Inflammatory macrophage treated with lipopolysaccharide for 1 hour (primary cell): ENCODE measurements at regions not wholly inside any gene's neighbourhood (a gene's known extent, or its start where the extent isn't known, plus 50 kb on each side); places are given as distances from the start of the nearest gene placed in this dataset.
"Not testable (repeated sequence)": the region's sequence is repeated elsewhere in the genome, so short reads cannot be mapped to it uniquely, and the experiment has no call there.

Experiments used
- DNase-seq, 2 donors: peaks; one replicate each; pipeline ENCODE4 v3.0.0-alpha.2; 2020 to 2022

DNA sequence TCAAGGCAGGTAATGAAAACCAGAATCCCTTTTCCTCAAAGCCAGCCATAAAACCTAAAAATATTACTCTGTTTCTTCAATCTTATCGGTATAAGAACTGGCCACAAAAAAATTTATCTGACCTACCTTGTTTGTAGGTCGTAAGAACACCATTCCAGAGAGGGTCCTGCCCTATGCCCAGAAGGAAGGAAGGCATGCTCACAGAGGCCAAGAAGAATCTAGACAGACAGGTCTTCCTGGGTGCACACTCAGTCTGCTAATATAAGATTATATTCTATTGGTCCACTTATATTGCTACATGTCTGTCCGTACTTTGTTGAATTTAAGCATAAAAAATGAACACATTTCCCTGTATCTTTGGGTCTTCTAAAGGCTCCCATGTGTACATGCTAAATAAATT lies 2136.1 kb upstream of the PCDH20 start:
- DNase-seq = no peak

DNA sequence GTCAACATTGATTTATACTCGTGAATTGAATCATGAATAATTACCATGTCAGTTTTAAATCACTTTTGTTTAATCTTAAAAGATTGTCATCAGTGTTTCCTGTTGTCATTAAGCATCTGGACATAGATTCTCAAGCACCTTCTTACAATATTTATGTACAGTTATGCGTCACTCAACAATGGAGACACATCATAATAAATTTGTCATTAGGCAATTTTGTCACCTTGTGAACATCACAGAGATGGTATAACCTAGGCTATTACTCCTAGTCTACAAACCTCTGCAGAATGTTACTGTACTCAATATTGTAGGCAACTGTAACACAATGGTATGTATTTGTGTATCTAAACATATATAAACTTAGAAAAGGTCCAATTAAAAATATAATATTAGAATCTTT lies 2130.9 kb upstream of the PCDH20 start:
- no peak for DNase-seq

GRCh38 chr13:63542770-63543169 lies 2127.1 kb upstream of the PCDH20 start:
- DNase-seq = no peak

DNA sequence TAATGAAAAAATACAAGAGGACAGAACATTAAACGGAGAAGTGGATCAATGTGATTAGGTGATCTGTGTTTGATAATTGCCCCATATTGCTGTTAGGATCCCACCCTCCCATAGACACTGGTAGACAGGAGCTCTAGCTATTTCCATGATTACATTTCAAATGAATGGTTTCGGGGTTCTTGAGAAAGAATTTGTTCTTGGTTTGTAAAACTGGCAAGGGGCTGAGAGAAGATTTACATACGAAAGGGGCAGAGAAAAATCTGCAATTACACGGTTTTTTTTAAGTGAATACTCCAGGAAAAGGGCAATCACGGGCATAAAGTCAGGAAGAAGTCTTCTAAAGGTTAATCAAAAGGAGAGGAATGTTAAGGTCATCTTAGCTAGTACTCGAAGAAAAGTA lies 2125.7 kb upstream of the PCDH20 start:
- no peak for DNase-seq

GRCh38 chr13:63540061-63540460 lies 2124.4 kb upstream of the PCDH20 start:
- no peak for DNase-seq

DNA sequence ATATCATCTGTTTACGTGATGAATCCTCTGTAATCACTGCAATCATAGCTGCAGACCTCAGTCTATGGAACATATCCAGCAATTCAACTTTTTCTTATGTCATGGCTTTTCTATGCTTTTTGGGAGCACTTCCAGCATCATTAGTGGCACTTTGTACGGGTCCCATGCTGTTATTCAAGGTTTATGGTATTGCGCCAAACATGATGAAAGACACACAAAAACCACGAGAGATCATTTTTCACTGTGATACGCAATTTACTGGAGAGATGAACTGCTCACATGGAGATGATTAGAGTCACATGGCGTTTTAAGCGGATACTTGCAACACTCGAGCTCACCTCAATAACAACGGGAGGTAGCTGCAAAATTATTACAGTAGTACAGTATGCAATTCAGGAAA lies 2101.7 kb upstream of the PCDH20 start:
- no peak for DNase-seq

DNA sequence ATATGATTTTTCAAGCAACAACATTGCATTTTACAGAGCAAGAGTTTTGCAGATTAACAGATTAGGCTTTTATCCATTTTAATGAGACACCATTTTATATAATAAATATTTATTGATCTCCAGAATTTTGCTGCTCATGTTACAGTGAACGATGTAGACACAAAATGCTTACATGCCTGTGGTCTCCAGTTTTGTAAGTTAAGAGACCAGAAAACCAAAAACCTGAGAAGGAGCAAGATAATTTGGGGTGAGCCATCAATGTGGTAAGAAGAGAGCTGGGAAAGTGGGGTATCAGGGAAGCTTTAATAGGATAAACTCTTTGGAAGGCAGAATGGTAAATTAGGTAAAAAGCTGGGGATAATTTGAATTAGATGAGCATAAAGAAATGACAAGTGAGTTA lies 2100.5 kb upstream of the PCDH20 start:
- DNase-seq = no peak

DNA sequence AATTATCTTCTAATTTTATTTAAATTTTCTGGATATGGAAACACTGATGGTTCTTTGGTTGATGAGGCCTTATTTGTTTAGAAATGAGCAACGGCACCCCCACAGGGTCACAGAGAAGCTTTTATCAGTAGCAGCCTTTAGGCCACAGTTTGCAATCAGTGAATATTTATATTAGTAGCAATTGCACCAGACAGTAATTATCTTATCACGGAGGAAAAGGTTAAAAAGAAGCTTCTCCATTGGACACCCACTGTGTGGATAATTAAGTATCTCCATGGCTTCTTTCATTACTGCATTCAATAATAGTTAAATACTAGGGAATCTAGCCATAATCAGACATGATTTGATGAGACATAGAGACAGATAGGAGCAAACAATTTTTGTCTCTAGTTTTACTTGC lies 2099.2 kb upstream of the PCDH20 start:
- no peak for DNase-seq

GRCh38 chr13:63512095-63512494 lies 2096.4 kb upstream of the PCDH20 start:
- DNase-seq = no peak

DNA sequence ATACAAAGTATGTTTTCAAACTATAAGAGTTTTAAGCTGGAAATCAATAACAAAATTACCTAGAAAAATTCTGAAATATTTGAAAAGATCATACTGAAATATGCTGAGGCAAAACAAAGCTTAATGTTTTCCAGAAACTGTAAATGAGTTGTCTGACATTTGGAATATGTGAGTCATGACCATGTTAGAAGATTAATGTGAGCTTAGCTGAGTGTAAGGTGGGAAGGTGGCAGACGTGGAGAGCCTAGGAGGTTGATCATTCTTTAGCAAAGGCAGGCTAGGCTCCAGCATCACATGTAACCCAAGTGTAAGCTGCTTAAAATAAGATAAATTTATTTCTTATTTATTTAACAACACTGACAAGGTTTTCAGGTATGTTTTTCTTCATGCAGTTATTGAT lies 2086.1 kb upstream of the PCDH20 start:
- no peak for DNase-seq

DNA sequence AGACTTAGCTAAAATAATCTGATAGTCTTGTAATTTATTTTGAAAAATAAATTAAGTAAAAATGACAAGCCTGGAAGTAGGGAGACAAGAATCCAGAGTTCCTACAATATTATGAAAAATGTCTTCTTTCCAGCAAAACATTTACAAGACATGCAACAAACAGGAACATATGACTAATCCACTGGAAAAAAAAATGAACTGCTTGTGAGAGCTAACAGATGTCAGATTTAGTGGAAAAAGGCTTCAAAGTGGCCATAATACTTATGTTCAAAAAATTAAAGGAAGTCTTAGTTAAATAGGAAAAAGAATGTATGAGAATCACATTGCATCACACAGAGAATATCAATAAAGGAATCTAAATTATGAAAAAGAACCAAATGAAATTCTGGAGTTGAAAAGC lies 2082.0 kb upstream of the PCDH20 start:
- no peak for DNase-seq

GRCh38 chr13:63492604-63493003 lies 2077.0 kb upstream of the PCDH20 start:
- no peak for DNase-seq

- DNase-seq = no peak
These were observed 2074.5 kb upstream of the PCDH20 start for GRCh38 chr13:63490149-63490548.

- no peak for DNase-seq
These were observed 2065.7 kb upstream of the PCDH20 start for GRCh38 chr13:63481334-63481733.

- DNase-seq = no peak
These were observed 2057.1 kb upstream of the PCDH20 start for GRCh38 chr13:63472711-63473110.

DNA sequence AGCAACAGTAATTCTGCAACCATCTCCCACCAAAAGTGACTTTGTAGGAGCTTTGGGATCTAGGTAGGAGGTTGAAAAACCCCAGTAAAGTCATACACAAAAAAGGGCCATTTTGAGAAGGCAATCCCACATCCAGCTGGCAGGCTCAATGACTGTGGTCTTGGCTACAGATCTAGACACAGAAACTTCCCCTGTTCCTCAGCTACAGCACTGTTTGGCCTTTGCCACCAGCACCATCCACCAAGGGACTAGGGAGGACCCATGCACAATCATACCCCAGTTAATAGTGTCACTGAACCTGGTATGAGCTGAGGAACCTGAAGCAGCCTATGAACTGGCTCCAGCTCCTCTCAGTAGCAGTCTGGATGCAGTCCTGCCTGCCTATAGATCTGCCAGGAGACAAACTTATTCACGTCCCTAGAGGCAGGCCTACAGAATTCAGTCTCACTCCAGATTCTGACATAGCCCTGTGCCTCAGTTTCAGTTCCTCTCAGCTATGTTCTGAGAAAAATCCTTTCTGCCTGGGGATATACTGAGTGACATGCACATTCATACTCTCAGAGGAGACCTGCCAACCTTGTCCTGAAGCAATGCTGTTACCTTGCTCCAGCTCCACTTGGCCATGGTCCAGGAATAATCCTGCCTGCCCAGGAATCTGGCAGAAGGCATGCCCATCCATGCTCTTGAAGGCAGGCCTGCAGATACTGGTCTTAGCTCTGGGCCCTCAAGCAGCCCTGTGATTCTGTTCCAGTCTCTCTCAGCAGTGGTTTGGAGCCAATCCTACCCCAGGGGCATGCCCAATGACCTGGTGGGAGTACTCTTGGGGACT lies 2048.3 kb upstream of the PCDH20 start:
- no peak for DNase-seq

GRCh38 chr13:63460462-63461090 lies 2044.9 kb upstream of the PCDH20 start:
- DNase-seq = no peak

DNA sequence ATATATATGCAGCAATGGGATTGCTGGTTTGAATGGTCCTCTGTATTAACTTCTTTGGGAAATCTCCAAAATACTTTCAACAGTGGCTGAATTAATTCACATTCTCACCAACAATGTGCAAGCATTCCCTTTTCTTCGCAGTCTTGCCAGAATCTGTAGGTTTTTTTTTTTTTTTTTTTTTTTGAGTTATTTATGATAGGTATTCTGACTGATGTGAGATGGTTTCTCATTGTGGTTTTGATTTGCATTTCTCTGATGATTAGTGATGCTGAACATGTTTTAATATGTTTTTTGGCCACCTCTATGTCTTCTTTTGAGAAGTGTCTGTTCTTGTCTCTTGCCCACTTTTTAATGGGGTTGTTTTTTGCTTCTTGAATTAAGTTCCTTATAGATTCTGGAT lies 2041.5 kb upstream of the PCDH20 start:
- no peak for DNase-seq

- no peak for DNase-seq
These were observed 2040.3 kb upstream of the PCDH20 start for GRCh38 chr13:63455938-63456337.

DNA sequence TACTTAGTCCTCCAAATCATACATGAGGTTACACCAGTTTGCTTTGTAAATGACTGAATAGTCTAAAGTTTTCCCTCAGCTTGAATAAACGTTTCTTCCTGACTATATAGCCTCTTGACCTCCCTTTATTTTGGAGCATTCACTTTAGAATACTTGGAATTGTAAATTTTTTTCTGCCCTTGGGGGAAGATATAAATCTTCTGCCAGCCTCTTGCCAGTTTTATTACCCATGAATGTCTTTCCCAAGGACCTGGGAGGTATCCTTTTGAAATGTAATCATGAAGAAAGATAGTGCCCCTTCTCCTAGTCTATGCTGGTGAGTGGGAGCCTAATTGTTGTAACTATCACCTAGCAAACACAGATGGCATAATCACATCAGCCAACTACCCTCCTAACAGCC lies 2033.9 kb upstream of the PCDH20 start:
- no peak for DNase-seq

GRCh38 chr13:63448692-63449091 lies 2033.0 kb upstream of the PCDH20 start:
- no peak for DNase-seq

DNA sequence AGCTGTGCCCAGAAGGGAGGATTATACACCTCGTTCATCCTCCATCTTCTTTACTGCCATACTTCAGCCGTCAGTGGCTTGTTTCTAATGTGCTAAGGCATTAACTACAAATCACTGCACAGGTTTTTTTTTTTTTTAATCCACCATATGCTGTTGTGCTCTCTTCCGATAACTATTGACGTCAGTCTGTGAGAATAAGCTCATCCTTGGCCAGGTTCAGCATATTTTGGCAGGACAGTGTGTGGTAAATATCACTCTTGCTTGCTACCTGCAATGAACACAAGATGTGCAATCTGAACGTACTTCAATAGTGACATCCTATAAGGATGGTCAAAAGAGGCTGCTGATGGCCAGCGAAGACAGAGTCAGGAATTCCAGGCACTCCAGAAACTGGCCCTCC lies 2030.7 kb upstream of the PCDH20 start:
- DNase-seq = no peak

DNA sequence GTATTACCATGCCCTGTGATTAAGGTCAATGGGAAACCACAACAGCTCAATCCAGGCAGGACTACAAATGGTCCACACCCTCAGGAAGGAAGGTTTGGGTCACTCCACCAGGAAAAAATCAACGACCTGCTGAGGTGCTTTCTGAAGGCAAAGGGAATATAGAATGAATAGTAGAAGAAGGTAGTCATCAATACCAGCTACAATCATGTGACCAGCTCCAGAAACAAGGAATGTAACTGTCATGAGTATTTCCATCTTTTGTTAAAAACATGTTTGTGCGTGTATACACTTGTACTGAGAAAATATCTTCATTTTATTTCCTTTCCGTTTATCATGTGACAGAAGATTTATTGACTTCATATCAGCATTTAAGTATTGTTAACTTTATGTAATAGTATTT lies 2028.6 kb upstream of the PCDH20 start:
- DNase-seq = not testable (repeated sequence)

GRCh38 chr13:63438951-63439350 lies 2023.3 kb upstream of the PCDH20 start:
- DNase-seq = no peak

DNA sequence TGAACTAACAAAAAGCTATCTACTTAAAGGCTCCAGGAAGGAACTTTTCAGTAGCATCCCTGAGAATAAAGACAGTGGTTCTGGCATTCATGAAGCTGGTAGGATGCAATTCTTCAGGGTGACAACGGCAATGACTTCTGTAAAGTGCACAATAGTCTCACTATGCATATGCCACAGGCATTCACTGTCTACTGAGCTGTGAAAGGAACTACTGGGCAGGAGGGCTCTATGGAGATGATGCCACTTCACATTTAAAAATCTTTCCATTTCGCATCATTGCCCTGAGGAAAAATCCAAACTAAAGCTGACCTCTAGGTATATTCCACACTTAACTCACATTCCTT lies 2020.6 kb upstream of the PCDH20 start:
- DNase-seq = no peak
